HG03558 (cell line): ENCODE measurements at regions not wholly inside any gene's neighbourhood (a gene's known extent, or its start where the extent isn't known, plus 50 kb on each side); places are given as distances from the start of the nearest gene placed in this dataset.

Source experiments
- ATAC-seq: cut with Tn5 transposase; IDR thresholded peaks from one replicate; pipeline ENCODE4 v1.9.1; 2021; ENCODE audit warnings: moderate number of reproducible peaks; ENCODE audit not compliant: unreplicated experiment; ENCODE audit errors: extremely low read depth

DNA sequence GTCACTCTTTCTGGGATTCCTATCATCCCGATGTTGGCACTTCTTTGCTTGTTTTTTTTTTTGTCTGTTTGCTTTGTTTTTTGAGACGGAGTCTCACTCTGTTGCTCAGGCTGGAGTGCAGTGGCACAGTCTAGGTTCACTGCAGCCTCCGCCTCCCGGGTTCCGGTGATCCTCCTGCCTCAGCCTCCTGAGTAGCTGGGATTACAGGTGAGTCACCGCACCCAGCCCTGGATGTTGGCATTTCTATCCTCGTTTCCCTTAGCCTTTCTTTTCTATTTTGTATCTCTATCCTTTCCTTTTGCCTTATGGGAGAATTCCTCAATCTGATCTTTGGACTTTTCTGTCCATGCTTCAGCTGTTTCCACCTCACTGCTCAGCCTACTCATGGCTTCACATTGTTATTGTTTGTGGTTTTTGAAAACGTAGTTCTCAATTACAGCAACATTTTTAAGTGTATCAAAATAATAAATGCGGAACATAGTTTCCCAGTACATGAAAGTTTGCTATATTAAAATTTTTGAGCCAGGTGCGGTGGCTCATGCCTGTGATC lies 62.1 kb upstream of the ZNF516 start:
- no peak for ATAC-seq

DNA sequence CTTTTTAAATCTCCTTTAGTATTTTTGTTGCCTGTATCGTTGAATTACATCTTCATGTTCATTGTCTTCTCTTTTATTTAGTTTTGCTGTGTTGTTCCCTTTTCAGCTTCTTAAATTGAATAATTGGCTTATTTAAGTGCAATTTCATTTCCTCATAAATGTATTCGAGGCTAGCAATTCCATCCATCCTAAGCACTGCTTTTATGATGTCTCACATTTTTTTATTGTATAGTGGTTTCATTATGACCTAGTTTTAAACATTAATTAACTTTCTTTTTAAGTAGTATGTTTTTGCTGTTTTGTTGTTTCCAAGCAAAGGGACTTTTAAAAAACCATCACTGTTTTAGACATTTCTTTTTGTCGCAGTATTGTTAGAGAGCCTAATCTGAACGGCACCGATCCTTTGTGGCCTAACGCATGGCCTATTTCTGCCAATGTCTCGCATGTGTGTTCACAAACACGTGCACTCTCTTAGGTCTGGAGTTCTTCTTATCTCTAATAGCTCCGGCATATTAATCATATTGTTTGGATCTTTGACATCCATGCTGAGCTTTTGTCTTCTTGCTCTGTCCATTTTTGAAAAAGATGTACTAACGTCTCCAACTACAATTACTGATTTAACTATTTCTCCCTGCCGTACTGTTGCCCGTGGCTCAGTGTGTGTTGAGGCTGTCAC lies 59.6 kb upstream of the ZNF516 start:
- no peak for ATAC-seq

DNA sequence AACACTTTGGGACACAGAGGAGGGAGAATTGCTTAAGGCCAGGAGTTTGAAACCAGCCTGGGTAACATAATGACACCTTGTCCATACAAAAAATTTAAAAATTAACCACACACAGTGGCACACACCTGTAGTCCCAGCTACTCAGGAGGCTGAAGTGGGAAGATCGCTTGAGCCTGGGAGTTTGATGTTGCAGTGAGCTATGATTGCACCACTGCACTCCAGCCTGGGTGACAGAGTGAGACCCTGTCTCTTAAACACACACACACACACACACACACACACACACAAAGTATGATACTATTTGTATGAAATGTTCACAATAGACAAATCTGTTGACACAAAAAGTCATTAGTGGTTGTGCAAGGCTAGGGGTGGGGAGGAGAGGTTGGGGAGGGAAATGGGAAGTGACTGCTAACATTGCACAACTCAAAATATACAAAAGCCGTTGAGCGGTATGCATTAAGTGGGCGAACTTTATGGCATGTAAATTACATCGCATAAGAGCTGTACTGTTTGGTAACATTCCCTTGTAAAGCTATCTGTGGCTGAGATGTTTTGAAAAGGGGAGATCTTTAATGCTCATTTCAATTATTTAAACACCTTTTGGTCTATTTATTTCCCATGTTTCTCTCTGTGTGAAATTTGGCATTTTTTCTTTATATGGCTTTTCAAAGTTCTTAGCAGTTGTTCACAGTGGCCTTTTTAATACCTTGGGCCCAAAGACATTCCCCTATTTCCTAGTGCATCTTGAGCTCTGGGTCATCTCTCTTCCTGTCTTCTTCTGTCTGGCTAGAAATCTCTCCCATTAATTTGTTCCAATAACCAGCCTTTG lies 58.9 kb upstream of the ZNF516 start:
- no peak for ATAC-seq

DNA sequence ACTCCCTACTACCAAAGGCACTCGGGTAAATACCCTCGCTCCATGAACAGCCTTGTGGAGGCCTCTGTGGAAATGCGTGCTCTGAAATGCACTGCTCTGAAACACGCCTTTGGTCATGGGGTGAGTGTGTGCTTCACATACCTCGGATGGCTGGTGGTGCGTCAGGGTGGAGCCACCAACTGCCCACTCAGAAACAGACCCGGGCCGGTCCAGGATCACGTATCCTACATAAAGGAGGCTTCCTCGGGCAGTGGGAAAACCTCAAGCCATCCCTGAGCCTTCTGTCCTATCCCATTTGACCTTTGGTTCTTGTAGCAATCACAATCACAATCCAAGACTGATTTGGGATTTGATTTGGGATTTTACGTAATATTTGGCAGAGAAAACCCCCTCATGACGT lies 53.5 kb upstream of the ZNF516 start:
- ATAC-seq, result no peak

DNA sequence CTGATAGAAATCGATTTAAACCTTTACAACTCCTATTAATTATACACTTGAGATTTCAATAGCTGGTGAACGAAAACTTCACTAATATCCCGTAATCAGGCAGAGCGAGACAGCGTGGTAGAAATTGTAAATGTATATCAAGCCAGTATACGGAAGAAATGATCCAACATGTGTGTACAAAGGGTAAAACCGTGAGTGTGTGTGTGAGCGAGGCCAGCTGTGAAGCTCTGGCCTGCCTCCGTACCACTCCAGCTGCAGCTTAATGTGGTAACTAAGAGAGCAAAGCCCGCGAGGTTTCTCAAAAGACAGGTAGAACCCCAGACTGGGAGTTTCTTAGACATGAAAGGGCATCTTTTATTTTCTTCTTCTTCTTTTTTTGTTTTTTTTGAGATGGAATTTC lies 52.3 kb upstream of the ZNF516 start:
- no peak for ATAC-seq

DNA sequence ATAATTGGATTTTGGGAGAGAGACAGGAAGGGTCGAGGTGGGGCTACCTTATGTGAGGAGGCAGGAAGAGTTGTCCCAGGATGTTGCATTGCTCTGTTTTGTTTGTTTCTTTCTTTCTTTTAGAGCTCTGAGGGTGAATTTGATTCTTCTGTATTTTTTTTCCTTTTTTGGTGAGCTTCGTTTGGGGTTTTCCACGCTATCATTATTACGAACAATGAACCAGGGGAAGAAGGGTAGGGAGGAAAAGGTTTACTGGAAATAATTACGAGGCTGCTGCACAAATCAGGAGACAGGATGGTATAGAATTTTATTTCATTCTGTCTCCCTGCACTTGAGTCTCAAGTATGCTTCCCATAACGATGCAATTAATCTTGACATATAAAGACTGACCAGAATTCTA lies 51.4 kb upstream of the ZNF516 start:
- no peak for ATAC-seq

DNA sequence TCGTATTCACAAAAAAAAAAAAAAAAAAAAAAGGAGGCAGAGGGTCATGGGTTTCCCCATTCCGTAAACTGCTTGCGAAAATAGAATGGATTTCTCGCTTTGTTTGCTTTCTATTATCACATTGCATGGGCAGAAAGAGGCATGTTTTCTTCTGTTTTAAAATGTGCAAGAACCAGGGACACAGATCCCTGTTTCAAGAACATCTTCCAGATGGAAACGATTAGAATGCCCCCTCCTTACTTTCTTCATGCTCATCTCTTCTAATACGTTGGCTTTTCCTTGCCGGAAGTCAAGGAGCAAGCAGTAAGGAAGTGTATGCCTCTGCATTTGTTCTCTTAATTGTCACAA lies 51.0 kb upstream of the ZNF516 start:
- no peak for ATAC-seq

DNA sequence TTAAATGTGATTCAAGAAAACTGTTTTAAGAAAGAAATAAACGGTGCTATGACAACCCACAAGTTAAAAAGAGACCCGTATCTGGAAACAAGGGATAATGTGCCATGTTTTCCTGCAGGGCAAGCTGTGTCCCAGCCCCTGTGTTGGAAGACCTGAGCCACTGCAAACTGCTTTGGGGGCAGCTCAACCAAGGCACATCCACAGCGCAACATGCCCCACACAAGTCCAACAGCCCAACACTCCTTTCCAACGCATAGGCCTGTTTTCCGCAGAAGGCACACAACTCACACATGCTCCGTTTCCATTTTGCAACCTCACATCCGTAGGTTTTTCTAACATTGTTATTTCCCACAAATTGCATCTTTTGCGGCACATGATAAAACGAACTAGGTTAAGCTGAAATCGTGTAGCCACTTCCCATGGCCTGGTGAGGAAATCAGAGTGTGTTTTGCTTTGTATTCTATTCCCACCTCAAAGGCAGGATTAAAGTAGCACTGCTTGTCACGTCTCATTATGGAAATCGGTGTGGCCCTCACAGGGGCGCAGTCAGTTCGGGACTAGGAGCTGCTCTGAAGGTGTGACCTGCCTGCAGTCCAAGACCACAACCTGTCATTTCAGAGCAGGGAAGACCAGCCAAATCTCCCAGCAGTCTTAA lies 50.5 kb upstream of the ZNF516 start:
- no peak for ATAC-seq

- no peak for ATAC-seq
Observed at GRCh38 chr18:76544511-76545345, 49.7 kb upstream of the ZNF516 start.
